Activated naive CD4-positive, alpha-beta T cell treated with Interleukin-2 at 50 U/mL for 16 hours (primary cell): ENCODE measurements at regions not wholly inside any gene's neighbourhood (a gene's known extent, or its start where the extent isn't known, plus 50 kb on each side); places are given as distances from the start of the nearest gene placed in this dataset.
"Not testable (repeated sequence)": the region's sequence is repeated elsewhere in the genome, so short reads cannot be mapped to it uniquely, and the experiment has no call there.

Experiments
- DNase-seq: peaks from one replicate; pipeline ENCODE4 v3.0.0-alpha.2; 2020

DNA sequence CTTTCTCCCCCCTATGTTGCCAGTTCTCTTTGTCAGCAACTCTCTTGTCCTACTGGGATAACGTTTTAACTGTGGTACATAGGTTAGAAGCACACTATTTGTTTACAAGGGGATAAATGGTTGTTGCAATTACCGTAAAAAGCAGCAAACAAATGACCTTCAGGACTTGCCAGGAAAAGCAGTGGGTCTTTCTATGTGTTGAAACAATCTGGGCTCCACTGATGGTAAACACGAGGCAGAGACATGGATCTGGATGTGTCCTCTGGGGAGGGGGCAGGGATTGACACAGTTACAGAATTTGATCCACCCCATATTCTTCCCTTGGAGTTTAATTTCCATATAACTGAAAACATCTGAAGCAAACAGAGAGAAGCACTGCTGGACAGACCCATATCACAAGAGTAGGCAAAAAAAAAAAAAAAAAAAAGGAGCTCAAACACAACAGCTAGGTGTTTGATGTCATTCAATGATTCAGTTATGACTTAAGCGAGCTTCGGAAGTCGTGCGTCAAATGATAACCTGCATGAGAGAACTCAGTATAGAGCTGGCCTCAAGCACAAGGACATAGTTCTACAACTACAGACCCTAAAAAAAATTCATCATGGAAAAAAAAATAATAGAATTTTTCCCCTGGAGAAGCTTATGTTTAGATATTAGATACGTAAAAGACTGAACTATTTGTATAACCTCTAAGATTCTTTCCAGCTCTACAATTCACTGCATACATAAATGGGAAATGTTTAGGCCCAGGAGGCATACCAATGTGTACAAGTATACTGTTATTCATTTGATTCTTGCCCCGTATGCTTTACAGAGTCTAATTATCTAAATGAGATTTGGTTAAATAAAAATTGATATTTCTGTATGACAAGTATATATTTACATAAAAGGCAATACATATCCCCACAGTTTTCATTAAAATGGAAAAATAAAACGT is 127.7 kb downstream of the ALDH8A1 start:
- DNase-seq = no peak

DNA sequence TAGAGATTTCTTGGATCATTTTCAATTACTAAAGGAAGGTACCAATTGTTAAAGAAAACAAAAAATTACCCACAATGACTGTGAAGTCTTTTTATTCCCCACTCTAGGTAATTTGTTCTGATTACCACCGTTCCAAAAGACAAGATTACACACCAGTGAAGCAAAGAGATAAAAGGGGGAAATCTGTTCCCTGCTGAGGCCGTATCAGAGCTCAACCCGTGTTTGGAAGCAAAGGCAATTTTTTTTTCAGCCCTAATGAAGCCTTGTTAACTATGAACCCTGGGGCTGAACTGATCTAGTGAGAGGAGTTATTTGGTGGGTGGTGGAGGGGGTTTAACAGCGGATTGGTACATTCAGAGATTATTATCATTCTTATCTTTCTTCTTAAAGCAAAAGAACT is 128.5 kb downstream of the ALDH8A1 start:
- no peak for DNase-seq

DNA sequence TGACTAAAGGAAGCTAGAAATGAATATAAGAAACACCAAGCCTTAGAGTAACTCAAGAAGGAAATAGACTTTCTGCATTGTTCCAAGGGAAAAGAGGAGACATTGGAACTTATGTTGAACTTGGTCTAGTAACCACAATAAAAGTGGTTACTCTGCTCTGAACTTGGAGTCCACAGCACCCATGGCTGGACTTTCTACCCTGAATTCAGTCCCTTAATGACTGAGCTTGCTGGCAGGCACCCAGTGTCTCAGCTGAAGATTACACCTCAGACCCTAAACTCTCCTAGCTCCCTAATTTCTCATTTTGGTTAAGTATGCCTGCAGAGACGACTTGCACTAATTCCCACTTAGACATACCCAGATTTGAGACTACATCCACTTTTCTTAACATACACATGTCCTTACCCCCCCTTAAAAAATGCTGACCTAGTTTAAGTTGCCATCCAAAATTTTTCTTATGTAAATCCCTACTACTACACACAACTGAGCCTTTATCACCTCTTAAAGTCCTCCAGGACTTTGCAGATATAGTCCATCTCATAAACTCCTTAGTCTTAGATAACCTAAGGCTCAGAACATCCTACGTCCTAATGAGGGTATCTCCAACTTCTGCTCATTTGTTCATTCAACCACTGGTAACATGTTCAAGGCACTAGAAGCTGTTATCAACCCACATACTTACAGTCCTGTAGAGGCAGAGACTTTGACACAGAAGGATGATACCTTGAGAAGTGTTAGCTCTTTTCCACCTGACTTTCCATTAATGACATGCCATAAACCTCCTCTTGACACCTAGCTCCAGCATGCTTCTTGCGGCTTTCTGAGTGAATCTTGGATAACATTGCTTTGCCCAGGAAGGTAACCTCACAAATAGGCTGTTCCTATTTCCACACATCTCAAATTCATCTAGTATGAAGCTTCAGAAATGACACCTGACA is 129.8 kb downstream of the ALDH8A1 start:
- DNase-seq = no peak

- DNase-seq = no peak
Observed at GRCh38 chr6:134819236-134819635, 130.7 kb downstream of the ALDH8A1 start.

DNA sequence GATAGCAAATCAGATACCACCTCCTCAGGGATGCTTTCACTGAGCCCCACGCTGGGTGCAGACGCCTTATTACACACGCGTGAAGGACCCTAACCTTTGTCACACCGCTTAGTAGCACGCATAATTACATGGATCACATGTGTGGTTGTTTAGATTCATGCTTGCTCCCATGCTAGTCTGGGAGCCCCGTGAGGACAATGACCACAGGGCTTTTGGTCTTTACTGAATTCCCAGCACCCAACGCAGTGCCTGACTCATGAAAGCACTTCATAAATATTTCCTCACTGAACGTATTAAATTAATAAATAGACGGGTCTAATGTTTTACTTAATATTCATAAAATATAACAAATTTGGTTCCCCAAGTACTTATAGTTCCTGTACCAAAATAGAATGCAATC is 132.5 kb downstream of the ALDH8A1 start:
- no peak for DNase-seq

- DNase-seq = no peak
Observed at GRCh38 chr6:134816780-134817179, 133.1 kb downstream of the ALDH8A1 start.

DNA sequence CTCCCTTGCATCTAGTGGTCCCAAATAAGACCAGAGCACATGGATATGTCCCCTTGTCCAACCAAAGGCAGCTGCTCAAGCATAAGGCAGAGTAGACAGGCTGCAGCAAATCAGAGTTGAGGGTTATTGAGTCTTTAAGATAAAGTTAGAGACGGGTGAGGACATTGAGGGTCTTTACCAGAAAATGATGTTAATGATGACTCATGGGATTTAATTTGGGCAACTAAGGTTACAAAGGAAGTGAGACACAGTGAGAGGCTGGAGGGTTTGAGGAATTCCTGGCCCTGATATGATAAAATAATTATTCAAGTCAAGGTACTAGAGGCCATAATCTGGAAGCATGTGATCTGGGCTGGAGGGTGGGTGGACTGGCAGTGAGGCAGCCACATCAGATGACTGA is 133.6 kb downstream of the ALDH8A1 start:
- no peak for DNase-seq

DNA sequence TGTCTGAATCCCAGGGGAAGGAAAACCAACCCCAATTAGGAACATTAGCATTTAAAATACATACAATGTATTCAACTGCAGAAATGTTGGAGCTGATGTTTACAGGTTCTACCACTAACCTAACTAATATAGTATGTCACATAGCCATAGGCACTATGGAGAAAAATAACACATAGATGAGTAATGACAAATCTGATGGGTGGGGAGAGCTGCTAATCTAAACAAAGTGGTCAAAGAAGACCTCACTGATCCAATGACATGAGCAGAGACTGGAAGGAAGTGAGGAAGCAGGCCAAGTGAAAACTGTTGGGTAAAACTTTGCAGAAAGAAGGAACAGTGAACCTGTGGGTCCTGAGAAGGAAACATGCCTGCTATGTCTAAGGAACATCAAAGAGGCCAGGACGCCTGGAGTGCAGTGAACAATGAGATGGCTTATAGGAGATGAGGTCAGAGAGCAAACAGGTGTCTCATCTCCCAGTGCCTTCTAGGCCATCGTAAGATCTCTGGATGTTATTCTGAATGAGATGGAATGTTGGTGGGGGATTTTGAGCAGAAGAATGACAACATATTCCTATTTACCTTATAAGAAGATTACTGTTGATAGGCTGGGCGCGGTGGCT is 135.7 kb downstream of the ALDH8A1 start:
- no peak for DNase-seq

DNA sequence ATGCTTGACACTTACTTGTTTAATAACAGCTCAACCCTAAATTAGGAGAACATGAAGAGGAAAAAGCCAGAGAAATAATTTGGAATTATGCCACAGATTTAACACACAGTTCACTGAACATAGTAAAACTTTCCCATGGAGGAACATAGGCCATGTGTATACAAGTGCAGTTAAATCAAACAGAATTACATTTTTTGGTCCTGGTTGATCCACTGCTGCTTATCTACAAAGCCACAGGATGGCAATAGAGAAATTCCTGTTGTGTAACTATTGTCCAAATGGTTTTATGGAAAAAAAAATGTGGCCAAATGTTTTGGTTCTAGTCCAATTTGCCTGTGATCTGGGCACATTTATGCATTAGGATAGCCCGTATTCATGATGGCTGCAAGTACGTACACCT is 136.8 kb downstream of the ALDH8A1 start:
- DNase-seq = no peak

- DNase-seq = no peak
Observed at GRCh38 chr6:134810402-134810801, 139.5 kb downstream of the ALDH8A1 start.

GRCh38 chr6:134809130-134809529 is 140.8 kb downstream of the ALDH8A1 start:
- no peak for DNase-seq

- DNase-seq = no peak
Observed at GRCh38 chr6:134806180-134806798, 143.6 kb downstream of the ALDH8A1 start.

GRCh38 chr6:134805168-134805567 is 144.7 kb downstream of the ALDH8A1 start:
- DNase-seq = no peak

- DNase-seq = not testable (repeated sequence)
Observed at GRCh38 chr6:134804311-134804710, 145.6 kb downstream of the ALDH8A1 start.

- DNase-seq = no peak
Observed at GRCh38 chr6:134802426-134803058, 147.4 kb downstream of the ALDH8A1 start.

- DNase-seq = no peak
Observed at GRCh38 chr6:134797400-134798113, 152.3 kb downstream of the ALDH8A1 start.

GRCh38 chr6:134795691-134796090 is 154.2 kb downstream of the ALDH8A1 start:
- no peak for DNase-seq

DNA sequence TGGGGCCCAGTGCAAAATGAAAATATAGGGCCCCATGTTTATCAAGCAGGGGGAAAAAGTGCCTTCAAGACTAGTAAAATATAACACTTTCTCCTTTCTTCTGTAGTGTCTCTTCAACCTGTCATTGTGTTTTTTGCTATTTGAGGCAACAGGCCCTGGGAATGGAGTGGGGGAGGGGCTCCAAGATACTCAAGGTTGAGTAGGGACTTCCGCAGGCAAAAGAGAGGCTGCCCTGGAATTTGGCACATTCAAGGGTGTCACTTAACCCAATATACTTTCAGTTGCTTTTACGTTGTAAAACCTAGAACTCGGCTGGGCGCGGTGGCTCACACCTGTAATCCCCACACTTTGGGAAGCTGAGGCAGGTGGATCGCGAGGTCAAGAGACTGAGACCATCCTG is 154.9 kb downstream of the ALDH8A1 start:
- no peak for DNase-seq

GRCh38 chr6:134791243-134791843 is 158.6 kb downstream of the ALDH8A1 start:
- DNase-seq = not testable (repeated sequence)

GRCh38 chr6:134787261-134787877 is 162.5 kb downstream of the ALDH8A1 start:
- DNase-seq = no peak

DNA sequence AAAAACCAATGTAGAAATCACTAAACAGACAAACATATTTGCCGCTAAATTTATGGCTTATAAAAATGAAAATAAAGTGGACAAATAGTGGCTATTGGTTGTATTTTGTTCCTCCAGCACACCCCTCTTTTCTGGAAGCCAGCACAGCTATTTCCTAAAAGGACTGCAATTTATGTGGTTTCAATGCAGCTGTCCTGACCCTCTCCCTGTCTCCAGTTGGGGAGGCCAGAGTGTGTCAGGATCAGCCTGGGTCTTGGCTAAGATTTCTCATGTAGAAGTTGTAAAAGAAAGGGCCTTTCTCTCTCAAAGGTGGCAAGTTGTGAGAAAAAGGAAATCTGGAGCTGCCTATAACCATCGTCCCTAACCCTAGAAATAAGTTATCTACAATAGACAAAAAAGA is 165.6 kb downstream of the ALDH8A1 start:
- DNase-seq = no peak
